ENCODE measurements at regions not wholly inside any gene's neighbourhood (a gene's known extent, or its start where the extent isn't known, plus 50 kb on each side); places are given as distances from the start of the nearest gene placed in this dataset.
A peak's percentile ranks its signal among the peaks of the same experiment; 100 is the strongest.
"Not testable (repeated sequence)": the region's sequence is repeated elsewhere in the genome, so short reads cannot be mapped to it uniquely, and the experiment has no call there.

- H3K4ac ChIP-seq (replicated peaks; ENCODE audit: insufficient read length, low read depth, low read length); H2BK20ac ChIP-seq (ENCODE audit: low read length); H3K4me3 ChIP-seq (ENCODE audit: extremely low read depth in 1 of 4, insufficient read depth in 2 of 4, low read depth in 3 of 4, low read length in 4 of 4); H4K20me1 ChIP-seq (replicated peaks in 1 of 2; ENCODE audit: control insufficient read depth in 1 of 2, insufficient read depth in 2 of 2, low read length in 2 of 2); H3K23ac ChIP-seq (ENCODE audit: insufficient read length); H2AFZ ChIP-seq (ENCODE audit: low read length); H4K8ac ChIP-seq (ENCODE audit: extremely low read depth, insufficient read depth, low read length); H3K56ac ChIP-seq (replicated peaks; ENCODE audit: insufficient read length, low read depth, low read length); H3K36me3 ChIP-seq (ENCODE audit: control insufficient read depth in 2 of 4, insufficient read depth in 4 of 4, low read length in 3 of 4); H3K23me2 ChIP-seq (ENCODE audit: low read depth, low read length); H3K9ac ChIP-seq (replicated peaks in 1 of 4; ENCODE audit: extremely low read depth in 1 of 4, low read depth in 3 of 4, low read length in 3 of 4); H3K27me3 ChIP-seq (replicated peaks in 1 of 4; ENCODE audit: control insufficient read depth in 3 of 4, extremely low read depth in 1 of 4, insufficient read depth in 3 of 4, low read length in 3 of 4); H4K91ac ChIP-seq (replicated peaks; ENCODE audit: insufficient read length, low read length); DNase-seq (ENCODE audit: low read depth in 1 of 2, low spot score in 2 of 2); CTCF ChIA-PET (ENCODE audit: partially characterized antibody); H3K9me3 ChIP-seq (ENCODE audit: insufficient read depth in 2 of 2, low read depth in 1 of 2, low read length in 1 of 2); H4K5ac ChIP-seq (ENCODE audit: insufficient read length, low read depth, low read length); H2BK5ac ChIP-seq (ENCODE audit: low read depth, low read length); H3K4me1 ChIP-seq (replicated peaks in 1 of 4; ENCODE audit: control insufficient read depth in 3 of 4, insufficient read depth in 4 of 4, low read length in 3 of 4); H3K4me2 ChIP-seq (ENCODE audit: insufficient read depth in 1 of 2, low read depth in 2 of 2, low read length in 2 of 2); H3K79me1 ChIP-seq (ENCODE audit: low read depth, low read length); H3K27ac ChIP-seq (ENCODE audit: low read depth, low read length); H3K14ac ChIP-seq (ENCODE audit: insufficient read length); H2BK120ac ChIP-seq (replicated peaks; ENCODE audit: low read depth, low read length); H2BK15ac ChIP-seq (ENCODE audit: low read length); POLR2A ChIA-PET (ENCODE audit: partially characterized antibody); H2AK5ac ChIP-seq (ENCODE audit: low read depth, low read length); H3K18ac ChIP-seq (ENCODE audit: extremely low read depth, low read length); H2BK12ac ChIP-seq (ENCODE audit: low read depth, low read length); H3K79me2 ChIP-seq (ENCODE audit: control insufficient read depth in 1 of 2, insufficient read depth in 2 of 2, low read length in 2 of 2): not testable (repeated sequence)
- FAIRE-seq: peak; percentile 24
- WGBS, 2 experiments (ENCODE audit: extremely low coverage in 1 of 2, insufficient coverage in 1 of 2, insufficient read length in 1 of 2, insufficient replicate concordance in 2 of 2, low coverage in 1 of 2, low lambda C conversion rate in 2 of 2, missing lambda C conversion rate in 1 of 2): 100% methylated on average over 1 of the region's 1 CpG; no CpG with 5 or more reads in 1 of the 2 experiments
Observed at GRCh38 chrX:53818115-53818514, 131.6 kb upstream of the HUWE1 start.

Data from H1 (cell line).